ENCODE measurements at regions not wholly inside any gene's neighbourhood (a gene's known extent, or its start where the extent isn't known, plus 50 kb on each side); places are given as distances from the start of the nearest gene placed in this dataset.
A peak's percentile ranks its signal among the peaks of the same experiment; 100 is the strongest.
"Not testable (repeated sequence)": the region's sequence is repeated elsewhere in the genome, so short reads cannot be mapped to it uniquely, and the experiment has no call there.

GRCh38 chr2:150125708-150126107 lies 361.8 kb downstream of the RND3 start:
- TF ChIP-seq, protein P1, sequence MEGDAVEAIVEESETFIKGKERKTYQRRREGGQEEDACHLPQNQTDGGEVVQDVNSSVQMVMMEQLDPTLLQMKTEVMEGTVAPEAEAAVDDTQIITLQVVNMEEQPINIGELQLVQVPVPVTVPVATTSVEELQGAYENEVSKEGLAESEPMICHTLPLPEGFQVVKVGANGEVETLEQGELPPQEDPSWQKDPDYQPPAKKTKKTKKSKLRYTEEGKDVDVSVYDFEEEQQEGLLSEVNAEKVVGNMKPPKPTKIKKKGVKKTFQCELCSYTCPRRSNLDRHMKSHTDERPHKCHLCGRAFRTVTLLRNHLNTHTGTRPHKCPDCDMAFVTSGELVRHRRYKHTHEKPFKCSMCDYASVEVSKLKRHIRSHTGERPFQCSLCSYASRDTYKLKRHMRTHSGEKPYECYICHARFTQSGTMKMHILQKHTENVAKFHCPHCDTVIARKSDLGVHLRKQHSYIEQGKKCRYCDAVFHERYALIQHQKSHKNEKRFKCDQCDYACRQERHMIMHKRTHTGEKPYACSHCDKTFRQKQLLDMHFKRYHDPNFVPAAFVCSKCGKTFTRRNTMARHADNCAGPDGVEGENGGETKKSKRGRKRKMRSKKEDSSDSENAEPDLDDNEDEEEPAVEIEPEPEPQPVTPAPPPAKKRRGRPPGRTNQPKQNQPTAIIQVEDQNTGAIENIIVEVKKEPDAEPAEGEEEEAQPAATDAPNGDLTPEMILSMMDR (IDR thresholded peaks at IDR 0.05; ENCODE audit: low read depth, low read length): peak; percentile 22
- DNase-seq (ENCODE audit: extremely low read depth, low read depth): peak; percentile 43

- DNase-seq (ENCODE audit: extremely low read depth, low read depth): no peak
- TF ChIP-seq, protein P1 (IDR thresholded peaks at IDR 0.05; ENCODE audit: low read depth, low read length): no peak
Observed at GRCh38 chr2:150125188-150125587, 362.3 kb downstream of the RND3 start.

DNA sequence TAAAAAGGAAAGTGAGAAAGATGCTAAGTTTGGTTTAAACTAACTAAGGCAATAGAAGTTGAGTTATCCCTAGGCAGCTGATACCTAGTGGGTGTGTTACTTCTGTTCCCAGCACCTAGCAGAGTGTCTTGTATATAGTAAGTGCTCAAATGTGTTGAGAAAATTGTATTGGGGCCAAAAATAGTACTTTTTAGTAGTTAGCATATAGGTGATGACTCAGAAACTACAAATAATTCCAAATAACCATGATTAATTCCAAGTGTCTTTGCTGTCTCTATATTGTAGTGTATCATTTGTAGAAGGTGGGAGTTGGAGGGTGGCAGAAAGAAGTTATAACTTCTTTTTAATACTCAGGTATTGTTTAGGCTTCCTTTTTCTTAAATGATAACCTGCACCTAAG lies 362.7 kb downstream of the RND3 start:
- no peak for DNase-seq (ENCODE audit: extremely low read depth, low read depth)
- TF ChIP-seq, protein P1 (IDR thresholded peaks at IDR 0.05; ENCODE audit: low read depth, low read length): no peak

GRCh38 chr2:150122871-150123613 lies 364.4 kb downstream of the RND3 start:
- TF ChIP-seq, protein P1 (IDR thresholded peaks at IDR 0.05; ENCODE audit: low read depth, low read length): no peak
- no peak for DNase-seq (ENCODE audit: extremely low read depth, low read depth)

- TF ChIP-seq, protein P1 (IDR thresholded peaks at IDR 0.05; ENCODE audit: low read depth, low read length): no peak
Observed at GRCh38 chr2:150122156-150122555, 365.3 kb downstream of the RND3 start.

GRCh38 chr2:150120326-150120955 lies 367.0 kb downstream of the RND3 start:
- TF ChIP-seq, protein P1 (IDR thresholded peaks at IDR 0.05; ENCODE audit: low read depth, low read length): no peak
- DNase-seq (ENCODE audit: extremely low read depth, low read depth): no peak

More at GRCh38 chr2:150122156-150122555, 365.3 kb downstream of the RND3 start:
- no peak for DNase-seq (ENCODE audit: extremely low read depth, low read depth)

- TF ChIP-seq, protein P1 (IDR thresholded peaks at IDR 0.05; ENCODE audit: low read depth, low read length): no peak
- no peak for DNase-seq (ENCODE audit: extremely low read depth, low read depth)
Observed at GRCh38 chr2:150119819-150120218, 367.6 kb downstream of the RND3 start.

- DNase-seq (ENCODE audit: extremely low read depth, low read depth): not testable (repeated sequence)
Observed at GRCh38 chr2:150114089-150114488, 373.4 kb downstream of the RND3 start.
